ENCODE measurements at regions not wholly inside any gene's neighbourhood (a gene's known extent, or its start where the extent isn't known, plus 50 kb on each side); places are given as distances from the start of the nearest gene placed in this dataset.

DNA sequence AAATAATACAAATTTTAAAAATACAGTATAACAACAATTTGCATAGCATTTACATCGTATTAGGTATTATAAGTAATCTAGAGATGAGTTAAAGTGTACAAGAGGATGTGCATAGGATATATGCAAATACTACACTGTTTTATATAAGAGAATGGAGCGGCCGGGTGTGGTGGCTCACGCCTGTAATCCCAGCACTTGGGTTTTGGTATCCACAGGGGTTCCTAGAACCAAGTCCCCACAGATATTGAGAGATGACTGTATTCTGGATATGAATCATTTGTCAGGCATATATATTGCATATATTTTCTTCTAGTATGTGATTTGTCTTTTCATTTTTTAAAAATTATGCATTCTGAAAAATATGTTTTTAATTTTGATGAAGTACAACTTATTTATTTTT lies 77.5 kb upstream of the MSI2 start:
- TF ChIP-seq, protein P1, sequence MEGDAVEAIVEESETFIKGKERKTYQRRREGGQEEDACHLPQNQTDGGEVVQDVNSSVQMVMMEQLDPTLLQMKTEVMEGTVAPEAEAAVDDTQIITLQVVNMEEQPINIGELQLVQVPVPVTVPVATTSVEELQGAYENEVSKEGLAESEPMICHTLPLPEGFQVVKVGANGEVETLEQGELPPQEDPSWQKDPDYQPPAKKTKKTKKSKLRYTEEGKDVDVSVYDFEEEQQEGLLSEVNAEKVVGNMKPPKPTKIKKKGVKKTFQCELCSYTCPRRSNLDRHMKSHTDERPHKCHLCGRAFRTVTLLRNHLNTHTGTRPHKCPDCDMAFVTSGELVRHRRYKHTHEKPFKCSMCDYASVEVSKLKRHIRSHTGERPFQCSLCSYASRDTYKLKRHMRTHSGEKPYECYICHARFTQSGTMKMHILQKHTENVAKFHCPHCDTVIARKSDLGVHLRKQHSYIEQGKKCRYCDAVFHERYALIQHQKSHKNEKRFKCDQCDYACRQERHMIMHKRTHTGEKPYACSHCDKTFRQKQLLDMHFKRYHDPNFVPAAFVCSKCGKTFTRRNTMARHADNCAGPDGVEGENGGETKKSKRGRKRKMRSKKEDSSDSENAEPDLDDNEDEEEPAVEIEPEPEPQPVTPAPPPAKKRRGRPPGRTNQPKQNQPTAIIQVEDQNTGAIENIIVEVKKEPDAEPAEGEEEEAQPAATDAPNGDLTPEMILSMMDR (optimal IDR thresholded peaks at IDR 0.05 in 1 of 3, IDR thresholded peaks at IDR 0.05 in 1 of 3, conservative IDR thresholded peaks at IDR 0.05 in 1 of 3; ENCODE audit: extremely low read depth in 1 of 3, insufficient read depth in 2 of 3, low read length in 3 of 3) = no peak
- no peak for TF ChIP-seq EZH2 (IDR thresholded peaks at IDR 0.05; ENCODE audit: low read length)
